GM18868 (cell line): ENCODE measurements at regions not wholly inside any gene's neighbourhood (a gene's known extent, or its start where the extent isn't known, plus 50 kb on each side); places are given as distances from the start of the nearest gene placed in this dataset.

Experiments used
- ATAC-seq: cut with Tn5 transposase; IDR thresholded peaks from one replicate; pipeline ENCODE4 v1.9.1; 2021; ENCODE audit warnings: mild to moderate bottlenecking, moderate library complexity; ENCODE audit not compliant: unreplicated experiment

DNA sequence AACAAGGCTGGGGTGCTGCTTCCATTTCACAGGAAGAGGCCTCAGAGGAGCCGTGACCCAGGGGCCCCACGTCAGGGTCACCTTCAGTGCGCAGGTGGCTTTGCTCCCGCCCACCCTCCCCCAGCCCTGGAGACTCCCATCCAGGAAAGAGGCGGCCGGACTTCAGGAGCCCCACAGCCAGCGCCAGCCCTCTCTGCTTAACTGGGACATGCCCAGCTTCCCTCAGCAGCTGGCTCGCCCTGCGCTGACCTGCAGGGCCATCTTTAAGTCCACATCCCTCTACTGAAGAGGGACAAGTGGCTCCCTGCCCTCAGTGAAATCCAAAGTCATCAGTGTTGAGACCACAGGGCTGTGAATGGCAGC, 141.9 kb upstream of the PPP2R2D start:
- ATAC-seq, result no peak

DNA sequence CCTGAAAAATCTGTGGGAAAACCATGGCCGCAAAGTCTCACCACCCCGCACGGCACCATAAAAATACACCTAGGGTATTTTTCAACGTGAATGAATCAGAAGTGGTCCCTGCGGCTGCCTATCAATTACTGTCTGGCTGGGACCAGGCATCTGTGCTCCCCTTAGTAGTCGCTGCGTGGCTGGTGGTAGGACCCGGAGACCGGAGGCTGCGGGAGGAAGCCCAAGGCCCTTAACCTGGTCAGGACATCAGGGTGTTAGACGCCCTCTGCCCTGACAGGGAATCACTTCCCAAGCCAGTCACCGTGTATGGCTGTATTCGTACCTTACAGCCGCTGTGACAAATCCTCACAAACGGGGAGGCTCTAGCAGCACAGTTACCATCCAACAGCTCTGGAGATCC, 141.5 kb upstream of the PPP2R2D start:
- no peak for ATAC-seq

DNA sequence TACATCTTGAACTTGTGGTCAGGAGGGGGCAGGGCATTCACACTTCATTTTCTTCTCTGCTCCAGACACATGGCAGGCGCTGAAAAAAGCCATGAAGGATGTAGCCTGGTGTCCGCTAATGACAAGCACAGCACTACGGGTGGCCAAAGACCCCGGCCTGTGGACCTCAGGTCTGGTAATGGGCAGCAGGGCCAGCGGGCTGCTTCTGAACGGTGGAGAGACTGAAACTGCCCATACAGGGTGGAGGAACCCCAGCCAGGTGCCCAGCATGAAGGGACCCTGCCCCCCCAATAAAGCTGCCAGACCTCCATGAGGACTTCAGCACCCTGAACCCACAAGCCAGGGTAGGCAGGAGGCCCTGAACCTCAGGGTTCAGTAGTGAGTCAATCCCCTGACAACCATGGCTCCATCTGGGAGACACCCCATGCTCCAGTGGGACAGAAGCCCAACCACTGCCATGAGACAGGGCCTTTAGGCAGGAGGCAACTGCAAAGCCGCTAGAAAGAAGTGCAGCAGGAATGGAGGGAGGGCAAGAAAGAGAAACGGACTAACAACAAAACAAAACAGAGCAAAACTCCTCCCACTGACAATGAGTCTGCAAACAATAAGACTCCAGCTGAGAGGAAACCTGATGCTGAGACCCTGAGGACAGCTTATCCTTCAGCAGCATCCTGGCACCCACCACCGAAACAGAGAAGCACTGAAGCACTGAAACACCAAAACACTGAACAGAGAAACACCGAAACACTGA, 140.2 kb upstream of the PPP2R2D start:
- ATAC-seq, result no peak

DNA sequence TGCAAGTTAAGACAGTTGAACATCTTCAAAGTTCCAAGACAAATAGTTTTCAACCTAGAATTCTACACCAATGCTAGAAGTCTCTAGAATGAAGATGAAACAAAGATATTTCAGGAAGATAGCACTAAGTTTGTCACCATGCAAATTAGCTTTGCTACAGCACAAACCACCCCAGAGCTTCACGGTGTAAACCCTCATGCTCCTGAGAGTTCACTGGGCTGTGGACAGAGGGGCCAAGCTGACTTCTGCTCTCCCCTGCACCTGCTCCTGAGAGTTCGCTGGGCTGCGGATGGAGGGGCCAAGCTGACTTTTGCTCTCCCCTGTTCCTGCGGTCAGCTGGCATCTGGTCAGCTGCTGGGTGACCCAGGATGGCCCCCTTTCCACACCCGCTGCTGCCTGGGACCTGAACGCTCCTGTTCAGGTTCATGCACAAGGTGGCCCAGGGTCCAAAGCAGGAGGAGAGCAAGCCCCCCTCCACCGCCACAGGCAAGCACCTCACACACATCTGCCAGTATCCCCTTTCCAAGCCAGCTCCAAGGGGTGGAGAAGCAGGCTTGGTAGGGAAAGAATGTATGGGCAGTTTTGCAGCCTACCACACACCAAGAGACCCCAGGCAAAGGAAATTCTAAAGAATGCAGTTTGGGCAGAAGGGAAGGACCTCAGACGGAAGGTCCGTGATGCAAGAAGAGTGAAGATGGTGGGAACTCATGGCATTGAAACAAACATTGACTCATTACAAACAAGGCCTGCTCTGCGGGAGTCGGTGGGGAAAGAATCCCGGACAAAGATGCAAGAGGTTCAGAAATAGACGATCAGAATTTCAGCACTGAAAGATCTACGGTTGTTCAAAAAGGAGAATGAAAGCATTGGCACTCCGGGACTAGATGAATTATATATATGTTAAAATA, 137.8 kb upstream of the PPP2R2D start:
- ATAC-seq, result peak; percentile 71

DNA sequence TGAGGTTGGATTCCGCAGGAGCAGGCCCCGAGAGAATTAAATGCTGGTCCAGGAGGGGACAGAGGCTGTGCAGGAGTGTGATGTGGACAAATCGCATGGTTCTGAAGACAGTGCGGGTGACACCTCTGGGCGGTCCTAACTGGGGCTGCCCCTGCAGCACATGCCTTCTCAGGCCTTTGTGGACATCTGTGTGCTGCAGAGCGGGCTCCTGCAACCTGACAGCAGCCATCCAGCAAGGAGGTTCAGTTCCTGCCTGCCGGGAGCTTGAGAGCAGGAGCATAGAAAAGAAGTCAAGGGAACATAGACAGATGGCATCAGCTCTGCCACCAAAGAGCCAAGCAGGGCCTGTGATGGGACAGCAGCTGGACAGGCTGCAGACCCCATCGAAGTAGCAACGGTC, 135.9 kb upstream of the PPP2R2D start:
- no peak for ATAC-seq

DNA sequence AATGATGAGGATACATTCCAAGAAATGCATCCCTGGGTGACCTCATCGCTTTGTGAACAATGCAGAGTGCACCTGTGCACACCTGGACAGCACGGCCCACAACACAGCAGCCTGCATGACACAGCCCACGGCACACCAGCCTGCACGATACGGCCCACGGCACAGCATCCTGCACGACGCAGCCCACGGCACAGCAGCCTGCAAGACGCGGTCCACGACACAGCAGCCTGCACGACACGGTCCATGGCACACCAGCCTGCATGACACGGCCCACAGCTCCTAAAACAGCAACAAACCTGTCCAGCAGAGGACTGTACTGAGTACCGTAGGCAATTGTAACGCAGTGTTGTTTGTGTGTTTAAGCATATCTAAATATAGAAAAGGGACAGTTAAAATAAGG, 134.7 kb upstream of the PPP2R2D start:
- ATAC-seq, result no peak

DNA sequence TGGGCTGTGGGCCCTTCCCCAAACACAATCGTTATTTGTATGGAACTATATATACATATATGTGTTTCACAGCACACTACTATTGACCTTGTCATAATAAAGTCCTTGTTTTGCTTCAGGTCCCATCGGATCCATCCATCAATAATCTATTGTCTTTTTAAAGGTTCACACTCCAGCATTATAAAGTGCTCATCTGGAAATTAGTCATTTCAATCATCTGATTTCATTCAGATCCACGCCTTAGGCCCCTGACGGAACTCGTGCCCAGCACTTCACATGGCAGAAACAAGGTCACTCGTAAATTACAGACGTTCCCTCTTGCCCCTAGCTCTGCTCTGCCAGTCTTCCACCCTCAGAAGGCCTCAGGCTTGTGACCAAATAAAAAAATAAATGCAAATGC, 133.1 kb upstream of the PPP2R2D start:
- no peak for ATAC-seq

DNA sequence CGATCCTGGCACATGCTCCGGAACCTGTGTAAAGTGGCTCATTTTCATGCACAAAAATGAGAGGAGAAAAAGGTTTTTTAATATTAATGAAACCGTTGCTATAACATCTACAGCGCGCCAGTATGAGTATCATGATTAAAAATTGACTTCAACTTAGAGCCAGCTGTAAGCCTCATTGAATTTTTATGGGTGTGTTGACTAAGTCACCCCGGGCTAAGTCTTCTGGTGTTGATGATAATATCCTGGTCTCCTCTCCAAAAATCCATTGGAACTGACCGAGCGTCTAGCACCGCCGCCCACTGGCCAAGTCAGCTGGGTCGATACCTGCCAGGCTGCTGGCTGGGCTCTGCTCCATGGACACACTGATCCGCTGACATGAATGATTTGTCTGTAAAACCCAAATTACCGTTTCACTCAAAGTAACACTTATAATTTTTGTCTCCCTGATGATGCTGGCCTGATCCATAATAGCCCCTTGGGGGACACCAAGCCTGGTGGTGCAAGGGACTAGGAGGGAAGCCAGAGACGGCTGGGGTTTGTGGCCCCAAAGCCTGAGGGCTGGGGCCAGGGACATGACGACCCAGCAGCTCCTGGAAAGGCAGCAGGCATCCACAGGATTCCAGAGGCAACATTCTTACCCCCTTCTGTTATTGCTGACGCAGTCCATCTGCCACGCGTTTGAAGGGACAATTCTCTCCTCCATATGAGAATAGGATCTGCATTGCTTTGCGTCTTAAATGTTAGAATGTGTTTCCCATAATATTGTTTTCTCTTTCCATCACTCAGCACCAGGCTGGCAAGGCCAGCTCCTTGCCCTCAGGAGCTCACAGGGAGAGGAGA, 131.0 kb upstream of the PPP2R2D start:
- ATAC-seq, result no peak

DNA sequence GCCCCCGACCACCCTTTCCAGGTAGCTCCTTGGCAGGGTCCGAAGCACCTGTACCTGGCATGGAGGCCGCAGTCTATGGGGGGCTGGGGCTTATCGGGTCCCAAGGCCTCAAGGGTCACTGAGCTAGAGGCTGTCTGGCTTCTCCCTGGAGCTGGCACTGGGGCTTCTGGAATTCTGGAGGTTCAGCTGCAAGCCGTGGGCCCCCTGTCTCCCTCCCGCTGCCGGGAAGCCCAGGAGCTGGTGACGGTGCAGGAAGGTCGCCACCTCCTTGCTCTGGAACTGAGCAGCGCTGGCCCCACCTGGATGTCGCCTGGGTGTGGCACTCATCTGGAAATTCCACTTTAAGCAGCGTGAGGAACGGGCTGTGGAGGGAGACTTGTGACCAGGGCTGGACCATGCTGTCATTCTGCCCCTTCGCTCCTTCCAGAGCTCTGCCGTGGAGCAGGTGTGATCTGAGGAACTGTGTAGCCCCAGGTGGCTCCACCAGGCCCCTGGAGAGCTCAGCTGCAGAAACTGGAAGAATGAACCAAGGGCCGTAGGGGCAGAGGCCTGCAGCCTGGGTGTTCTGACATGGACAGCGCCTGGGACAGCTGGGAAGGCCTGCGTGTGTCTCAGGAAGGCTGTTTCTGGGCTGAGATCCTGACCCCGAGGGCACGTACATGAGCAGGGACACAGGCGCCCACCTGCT, 129.7 kb upstream of the PPP2R2D start:
- no peak for ATAC-seq

DNA sequence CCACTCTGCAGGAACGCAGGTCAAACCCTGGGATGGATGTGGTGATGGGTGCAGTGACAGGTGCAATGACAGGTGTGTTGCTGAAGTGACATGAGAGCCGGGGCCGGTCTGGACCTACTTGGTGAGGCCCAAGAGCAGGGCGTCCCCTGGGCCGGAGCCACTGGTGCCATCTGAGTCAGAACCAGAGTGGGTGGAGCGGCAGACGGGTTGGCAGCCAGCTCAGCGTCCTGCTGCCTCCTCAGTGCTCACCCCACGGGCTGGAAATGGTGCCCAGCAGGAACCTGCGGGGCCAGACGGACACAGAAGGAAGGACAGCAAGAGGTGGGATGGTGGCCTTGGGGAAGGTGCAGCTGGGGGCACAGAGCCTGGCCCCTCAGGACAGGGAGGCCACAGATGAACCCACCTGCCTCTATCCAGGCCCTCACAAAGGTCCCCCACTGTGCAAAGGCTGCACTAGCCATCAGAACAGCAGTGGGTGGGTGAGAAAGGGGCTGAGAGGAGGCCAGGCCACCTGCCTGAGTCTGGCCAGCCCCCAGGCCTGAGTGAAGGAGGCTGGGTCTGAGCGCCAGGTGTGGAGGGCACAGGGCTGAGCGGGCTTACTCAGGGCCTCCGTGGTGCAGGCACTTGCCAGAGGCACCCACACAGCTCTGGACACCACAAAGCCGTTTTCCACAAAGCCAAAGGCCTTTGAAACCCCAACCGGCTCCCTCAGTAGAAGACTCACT, 129.0 kb upstream of the PPP2R2D start:
- no peak for ATAC-seq

DNA sequence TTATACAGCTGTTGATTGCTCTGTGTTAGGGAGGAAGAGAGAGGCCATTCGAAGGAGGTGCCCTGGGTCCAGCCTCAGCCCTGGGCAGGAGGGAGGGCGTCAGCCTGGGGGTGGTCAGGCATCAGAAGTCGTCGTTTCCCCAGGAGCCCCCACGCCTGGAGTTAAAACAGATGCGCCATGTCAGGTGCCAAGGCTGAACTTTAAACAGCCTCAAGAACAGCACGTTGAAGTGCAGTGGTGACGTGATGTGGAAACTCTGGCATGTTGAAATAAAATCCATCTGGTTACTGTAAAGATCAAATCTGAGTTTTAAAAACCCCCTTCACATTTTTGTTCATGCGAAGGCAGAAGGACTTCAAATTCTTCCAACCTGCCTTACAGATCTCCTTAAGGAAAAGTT, 128.4 kb upstream of the PPP2R2D start:
- no peak for ATAC-seq

DNA sequence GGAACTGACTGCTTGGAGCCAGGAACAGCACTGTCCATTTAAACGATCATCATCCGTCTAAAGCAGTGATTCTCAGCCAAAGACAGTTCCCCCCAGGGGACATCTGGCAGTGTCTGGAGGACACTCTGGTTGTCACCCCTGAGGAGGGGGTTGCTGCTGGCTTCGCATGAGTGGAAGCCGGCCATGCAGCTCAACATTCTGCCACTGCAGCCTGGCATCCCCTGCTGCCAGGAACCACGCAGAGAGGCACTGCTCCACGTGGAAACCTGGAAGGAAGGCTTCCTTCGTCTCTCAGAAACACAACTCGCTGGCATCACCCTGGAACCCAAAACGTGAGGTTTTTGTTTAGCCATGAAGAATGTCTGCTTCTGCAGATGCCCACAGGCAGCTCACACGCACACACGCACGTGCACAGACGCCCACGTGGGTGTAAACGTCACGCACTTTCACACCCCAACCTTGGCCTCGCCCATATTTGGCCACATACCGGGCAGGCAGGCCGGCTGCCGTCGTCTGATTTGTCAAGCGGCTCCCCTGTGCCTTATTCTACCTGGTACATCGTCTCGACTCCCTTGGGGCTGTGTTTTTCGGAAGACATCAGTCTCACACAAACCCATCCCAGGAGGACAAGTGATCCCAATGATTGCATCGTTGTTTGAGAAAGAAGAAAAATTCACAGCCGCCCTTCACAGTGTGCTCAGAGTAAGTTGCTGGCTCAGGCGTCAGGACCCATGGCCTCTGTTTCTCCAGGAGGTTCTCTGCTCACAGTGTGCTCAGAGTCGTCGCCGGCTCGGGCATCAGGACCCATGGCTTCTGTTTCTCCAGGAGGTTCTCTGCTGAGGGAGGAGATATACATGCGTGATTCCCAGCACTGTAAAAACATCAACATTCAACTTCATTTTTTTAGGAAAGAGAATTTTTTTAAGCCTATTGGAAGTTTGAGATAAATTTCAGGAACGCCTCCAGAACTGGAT, 127.2 kb upstream of the PPP2R2D start:
- ATAC-seq, result no peak

DNA sequence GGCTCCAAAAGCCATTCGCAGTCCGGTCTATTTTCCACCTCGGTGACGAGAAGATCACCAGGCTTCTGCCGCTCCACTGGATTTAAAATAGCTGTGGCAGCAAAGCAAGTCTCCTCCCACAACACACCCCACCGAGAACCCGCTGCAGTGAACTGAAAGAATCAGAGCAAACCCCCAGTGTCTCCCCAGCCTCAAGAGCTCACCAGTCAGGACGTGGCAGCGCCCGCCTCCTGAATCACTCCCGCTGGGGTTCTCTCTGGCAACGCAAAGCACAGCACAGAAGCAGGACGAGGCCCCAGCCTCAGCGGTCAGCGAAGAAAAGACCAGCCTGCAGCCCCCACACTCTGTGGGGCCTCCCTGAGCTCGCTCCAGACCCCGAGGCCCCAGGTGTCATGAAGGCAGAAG, 126.1 kb upstream of the PPP2R2D start:
- ATAC-seq, result no peak

DNA sequence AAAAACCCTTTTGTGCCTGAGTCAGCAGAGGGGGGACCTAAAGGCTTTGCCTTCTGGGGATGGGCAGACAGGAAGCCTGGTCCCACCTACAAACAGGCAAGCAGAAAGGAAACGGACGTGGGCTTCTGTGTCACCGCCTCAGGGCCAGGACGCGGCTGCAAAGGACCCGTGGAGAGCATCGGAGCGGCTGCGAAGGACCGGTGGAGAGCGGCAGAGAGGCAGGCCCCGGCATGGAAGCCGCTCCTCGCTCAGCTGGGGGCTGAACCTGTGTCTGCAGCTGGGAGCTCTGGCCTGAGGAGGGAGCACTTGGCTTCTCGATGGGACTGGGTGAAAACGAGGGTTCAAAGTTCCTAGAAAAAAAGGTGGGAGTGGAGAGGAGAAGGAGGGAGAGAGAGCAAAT, 125.4 kb upstream of the PPP2R2D start:
- ATAC-seq, result no peak

DNA sequence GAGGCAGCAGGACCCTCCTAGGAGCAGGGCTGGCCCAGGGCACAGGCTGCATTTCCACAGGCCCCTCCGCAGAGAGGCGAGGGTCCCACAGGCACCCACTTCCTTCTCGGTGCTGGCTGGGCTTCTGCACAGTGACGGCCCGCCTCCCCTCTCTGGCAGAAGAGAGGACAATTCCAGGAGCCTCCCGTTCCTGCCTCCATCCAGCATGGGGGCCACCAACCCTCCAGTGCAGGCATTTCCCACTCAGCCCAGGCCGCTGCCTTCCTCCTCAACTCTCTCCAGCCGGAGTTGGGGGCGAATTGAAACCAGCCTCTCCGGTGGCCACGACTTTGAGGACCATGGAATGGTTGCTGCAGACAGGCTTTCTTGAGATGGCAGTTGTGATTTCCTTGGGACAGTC, 125.0 kb upstream of the PPP2R2D start:
- ATAC-seq, result no peak

DNA sequence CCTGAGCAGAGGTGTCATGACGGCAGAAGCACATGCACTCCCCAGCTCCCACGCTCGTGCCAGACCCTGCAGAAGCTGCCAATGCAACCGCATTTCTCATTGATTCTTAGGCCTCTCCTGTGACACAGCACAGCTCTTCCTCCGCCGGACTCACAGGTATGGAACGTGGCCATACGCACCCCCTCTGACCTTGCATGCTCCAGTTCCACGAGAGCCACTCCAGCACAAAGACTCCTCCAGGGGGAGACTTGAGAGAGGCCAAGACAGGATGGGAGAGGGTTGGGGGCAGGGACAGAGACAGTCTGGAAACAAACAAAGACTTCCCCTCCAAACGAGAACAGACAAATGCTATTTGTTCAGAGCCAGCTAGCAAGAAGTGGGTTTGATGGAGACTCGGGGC, 124.3 kb upstream of the PPP2R2D start:
- ATAC-seq, result no peak

DNA sequence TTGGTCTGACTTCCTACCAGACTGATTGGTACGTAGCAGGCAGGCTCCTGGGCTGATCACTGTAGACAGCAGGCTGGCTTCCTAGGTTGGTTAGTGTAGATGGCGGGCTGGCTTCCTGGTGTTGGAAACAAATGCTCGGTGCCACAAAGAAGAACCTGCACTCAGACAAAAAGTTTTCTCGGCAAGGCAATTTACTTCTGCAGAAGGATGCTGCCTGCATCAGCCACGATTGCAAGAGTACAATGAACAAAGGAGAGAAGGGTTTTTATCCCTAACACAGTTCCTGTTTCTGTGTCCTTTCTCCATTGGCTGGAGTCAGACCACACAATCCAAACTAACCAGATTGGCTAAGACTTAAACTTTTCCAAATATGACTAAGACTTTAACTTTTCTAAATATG, 123.6 kb upstream of the PPP2R2D start:
- ATAC-seq, result no peak

DNA sequence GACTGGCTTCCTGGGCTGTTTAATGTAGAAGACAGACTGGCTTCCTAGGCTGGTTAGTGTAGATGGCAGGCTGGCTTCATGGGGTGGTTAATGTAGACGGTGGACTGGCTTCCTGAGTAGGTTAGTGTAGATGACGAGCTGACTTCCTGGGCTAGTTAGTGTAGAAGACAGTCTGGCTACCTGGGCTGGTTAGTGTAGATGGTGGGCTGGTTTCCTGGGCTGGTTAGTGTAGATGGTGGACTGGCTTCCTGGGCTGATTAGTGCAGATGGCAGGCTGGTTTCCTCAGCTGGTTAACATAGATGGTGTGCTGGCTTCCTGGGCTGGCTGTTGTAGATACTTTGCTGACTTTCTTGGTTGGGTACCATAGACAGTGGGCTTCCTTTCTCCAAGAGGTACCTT, 122.9 kb upstream of the PPP2R2D start:
- ATAC-seq, result no peak

DNA sequence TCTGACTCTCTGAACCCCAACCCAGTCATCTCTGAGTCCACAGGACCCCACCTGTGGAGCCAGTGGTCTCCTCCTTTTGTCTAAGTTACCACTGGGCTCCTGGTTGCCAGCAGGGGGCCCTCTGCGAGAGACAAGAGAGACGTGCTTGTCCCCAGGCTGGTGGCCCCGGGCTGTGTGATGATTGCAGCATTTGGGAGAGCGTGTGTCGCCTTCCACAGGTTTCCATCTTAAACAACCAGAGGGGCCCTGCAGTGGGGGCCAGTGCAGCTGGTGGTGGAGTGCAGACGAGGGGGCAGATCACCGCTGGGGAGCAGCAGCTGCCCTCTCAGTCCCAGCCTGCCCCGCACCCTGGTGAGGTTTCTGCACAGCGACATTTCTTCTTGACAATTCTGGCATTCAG, 122.4 kb upstream of the PPP2R2D start:
- ATAC-seq, result no peak
